Limb (tissue), 2 donors: ENCODE measurements at regions not wholly inside any gene's neighbourhood (a gene's known extent, or its start where the extent isn't known, plus 50 kb on each side); places are given as distances from the start of the nearest gene placed in this dataset.
"Not testable (repeated sequence)": the region's sequence is repeated elsewhere in the genome, so short reads cannot be mapped to it uniquely, and the experiment has no call there.

ENCODE experiments used
- DNase-seq, 2 donors: peaks; one replicate each; pipeline ENCODE4 v3.0.0-alpha.2; 2016; ENCODE audit errors: extremely low spot score in 2 of 2

DNA sequence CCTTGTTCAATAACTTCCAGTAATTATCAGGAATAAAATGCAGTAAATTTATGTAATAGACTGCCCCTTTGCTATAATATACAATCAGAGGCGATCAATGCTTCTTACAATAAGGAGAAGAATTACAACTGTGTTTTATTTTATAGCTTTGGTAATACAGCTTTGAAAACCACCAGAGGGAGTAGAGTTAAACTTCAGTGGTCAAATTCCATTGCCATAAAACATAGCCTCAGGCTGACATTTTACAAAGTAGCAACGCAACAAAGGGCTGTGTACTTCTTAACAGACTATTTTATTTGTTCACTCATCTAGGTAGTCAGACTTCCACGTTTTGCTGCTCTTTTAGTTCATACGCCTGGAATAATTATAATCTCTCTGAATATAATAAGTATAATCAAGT lies 58.5 kb downstream of the TEX13C start:
- no peak for DNase-seq

DNA sequence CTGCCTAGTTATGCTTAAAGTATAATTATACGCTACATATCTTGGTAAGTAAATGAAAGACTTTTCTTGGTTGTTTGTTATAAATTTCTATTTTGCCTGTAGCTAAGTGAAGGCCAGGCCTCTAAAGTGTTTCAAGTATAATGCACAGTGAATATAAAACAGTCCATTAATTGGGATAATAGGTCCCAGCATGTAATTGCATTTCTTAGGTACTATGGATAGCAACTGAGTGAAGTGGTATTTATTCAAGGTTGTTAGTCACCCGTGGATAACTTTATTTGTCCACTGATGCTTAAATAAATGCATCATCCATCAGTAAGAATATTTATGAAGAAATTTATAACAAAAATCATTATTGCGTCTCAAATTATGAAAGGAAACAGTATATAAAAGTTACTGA lies 59.1 kb downstream of the TEX13C start:
- DNase-seq, result no peak

GRCh38 chrX:125382148-125382628 lies 62.5 kb downstream of the TEX13C start:
- no peak for DNase-seq

GRCh38 chrX:125382889-125383288 lies 63.2 kb downstream of the TEX13C start:
- no peak for DNase-seq

DNA sequence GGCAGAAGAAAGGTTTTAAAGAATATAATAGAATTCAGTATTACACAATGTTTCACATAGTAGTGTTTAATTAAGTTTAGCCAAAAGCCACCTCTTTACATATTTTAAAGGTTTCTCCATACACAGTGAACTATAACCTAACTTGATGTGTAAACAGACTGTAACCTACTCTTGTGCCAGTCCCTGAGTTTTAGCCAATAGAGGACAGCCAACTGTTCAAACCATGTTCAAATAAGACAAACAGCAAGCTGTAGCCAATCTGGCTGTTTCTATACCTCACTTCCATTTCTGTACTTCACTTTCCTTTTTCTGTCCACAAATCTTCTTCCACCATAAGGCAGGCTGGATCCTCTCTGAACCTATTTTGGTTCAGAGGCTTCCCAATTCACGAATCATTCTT lies 65.2 kb downstream of the TEX13C start:
- DNase-seq, result no peak

GRCh38 chrX:125387945-125388344 lies 68.3 kb downstream of the TEX13C start:
- no peak for DNase-seq

- no peak for DNase-seq
Measured at GRCh38 chrX:125394449-125394848, 74.8 kb downstream of the TEX13C start.

DNA sequence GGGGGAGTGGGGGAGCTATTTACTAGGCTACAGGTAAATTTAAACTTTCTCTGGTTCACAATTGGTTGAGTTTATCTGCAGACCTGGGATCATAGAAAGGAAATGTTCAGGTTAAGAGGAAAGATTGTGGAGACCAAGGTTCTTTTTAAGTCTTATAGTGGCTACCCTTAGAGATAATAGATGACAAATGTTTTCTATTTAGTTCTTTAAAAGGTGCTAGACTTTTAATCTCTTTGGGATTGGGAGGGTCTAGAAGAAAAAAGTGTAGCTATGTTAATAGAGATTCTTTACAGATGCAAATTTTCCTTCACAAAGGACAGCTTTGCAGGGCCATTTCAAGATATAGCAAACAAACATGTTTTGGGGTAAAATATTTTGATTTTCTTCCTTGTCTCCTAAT lies 76.0 kb downstream of the TEX13C start:
- no peak for DNase-seq

DNA sequence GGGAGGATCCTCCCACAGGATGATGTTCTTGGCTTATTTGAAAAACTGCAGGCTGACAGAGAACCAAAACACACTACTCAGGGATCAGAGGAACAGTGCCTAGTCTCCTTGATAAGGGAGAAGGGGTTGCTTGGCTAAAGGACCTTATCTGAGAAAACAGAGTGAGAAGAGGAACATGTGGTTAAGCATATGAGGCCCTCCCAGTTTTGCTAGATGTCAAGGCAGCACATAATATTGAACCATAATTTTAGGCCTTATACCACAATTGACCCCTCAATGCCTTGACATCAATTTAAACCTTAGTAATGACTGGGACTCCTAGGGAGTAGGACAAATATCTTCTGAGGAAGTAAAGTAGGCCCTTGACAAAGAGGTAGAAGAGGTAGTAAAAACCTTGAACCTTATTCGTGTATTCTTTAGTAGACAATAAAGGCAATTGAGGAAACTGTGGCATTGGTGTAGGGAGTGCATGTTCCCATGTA lies 79.3 kb downstream of the TEX13C start:
- DNase-seq, result no peak

GRCh38 chrX:125402807-125403206 lies 83.1 kb downstream of the TEX13C start:
- no peak for DNase-seq

DNA sequence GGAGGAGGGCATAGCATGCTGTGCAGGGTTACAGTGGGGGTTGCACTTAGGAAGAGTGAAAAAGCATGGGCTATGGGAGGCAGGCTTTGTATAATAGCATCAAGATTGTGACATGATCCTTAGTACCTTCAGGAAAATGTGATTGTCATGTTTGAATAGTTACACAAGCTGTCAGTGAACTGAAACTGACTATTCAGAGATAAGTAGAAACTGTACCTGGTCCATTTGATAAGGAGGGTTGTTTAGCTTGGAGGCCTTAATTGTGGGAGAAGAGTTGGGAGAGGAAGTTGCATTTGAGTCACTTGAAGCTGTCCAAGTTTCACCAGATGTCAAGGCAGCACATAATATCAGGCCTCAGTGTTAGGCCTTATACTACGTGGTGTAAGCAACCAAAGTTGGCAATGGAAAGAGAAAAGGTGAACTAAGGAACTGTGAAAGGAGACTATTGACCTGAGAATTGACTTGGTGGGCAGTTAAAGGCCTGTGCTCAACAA lies 85.0 kb downstream of the TEX13C start:
- DNase-seq, result no peak

DNA sequence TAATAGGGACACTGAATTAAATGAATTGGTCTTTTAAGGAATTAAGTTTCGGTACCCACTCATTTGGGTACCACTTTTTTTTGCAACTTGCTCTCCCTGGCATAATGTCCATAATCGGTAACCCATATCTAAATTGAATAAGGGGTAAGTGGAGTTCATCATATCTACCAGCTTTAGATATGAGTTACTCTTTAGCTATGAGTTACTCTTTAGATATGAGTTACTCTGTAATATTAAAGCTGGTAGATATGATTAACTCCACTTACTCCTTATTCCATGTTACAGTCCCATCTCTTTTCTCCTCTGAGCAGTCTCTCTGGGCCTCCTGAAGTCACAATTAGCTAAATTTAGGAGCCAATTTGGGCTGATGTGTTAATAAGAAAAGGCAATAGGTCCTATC lies 85.7 kb downstream of the TEX13C start:
- DNase-seq, result no peak

DNA sequence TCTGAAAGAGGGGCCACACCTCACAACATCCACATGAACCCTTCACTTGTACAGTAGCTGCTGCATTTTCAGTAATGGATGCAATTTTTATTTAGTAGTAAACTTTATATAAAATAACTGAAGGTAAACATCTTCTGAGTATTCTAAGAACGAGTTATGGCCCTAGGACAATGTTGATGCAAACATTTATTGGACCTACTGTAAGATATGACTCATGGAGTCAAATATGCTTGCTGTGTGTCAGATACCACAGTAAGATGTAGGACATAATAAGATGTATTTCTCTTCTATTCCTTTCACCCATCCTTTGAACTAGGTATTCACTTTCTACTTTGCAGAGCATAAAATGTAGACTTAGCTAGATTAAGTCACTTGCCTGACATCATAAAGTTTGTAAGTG lies 87.6 kb downstream of the TEX13C start:
- no peak for DNase-seq

DNA sequence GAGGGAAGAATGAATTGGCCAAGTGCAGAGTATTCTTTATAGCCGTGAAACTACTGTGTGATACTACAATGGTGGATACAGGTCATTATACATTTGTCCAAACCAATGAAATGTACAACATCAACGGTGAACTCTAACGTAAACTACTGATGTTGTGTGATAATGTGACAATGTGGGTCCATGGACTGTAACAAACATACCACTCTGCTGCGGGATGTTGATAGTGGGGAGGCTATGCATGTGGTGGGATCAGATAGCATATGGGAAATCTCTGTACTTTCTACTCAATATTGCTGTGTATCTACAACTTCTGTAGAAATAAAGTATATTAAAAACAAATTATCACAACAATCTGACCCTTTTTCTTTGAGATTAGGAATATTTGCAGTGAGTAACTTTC lies 101.1 kb downstream of the TEX13C start:
- DNase-seq, result no peak

- no peak for DNase-seq
Measured at GRCh38 chrX:125422986-125423385, 103.3 kb downstream of the TEX13C start.

DNA sequence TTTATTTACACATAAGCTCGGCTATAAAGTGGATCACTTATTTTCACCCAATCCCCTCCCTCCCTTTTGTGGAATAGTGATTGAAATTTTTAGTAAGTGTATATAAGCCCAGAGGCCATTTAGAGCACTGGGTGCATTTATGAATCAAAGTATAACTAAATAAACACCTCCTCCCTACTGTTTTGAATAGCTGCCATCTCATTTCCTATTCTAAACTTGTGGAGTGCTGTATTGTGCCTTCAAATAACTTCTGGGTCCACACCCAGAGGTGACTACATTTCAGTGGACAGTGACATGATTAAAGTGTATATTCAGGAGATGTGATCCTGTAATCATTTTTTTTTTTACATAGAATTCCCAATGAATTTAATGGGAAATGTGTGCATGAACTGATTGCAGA lies 104.9 kb downstream of the TEX13C start:
- no peak for DNase-seq

DNA sequence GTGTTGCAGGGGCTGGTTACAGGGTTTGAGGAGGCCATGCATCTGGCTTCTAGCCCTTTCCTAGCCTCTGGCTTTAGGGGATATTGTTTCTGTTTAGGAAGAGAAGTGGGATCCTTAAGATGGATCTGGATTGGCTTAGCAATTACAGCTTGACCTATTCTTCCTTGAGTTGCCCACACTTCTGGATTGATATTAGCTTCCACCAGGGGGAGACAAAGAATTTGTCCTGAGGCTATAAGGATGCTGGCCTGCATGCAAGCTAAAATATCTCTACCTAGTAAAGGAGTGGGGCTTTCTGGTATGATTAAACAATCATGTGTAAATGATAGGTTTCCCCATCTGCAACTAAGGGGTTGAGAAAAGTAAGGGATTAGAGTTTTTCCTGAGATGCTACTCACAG lies 117.2 kb downstream of the TEX13C start:
- DNase-seq, result no peak

DNA sequence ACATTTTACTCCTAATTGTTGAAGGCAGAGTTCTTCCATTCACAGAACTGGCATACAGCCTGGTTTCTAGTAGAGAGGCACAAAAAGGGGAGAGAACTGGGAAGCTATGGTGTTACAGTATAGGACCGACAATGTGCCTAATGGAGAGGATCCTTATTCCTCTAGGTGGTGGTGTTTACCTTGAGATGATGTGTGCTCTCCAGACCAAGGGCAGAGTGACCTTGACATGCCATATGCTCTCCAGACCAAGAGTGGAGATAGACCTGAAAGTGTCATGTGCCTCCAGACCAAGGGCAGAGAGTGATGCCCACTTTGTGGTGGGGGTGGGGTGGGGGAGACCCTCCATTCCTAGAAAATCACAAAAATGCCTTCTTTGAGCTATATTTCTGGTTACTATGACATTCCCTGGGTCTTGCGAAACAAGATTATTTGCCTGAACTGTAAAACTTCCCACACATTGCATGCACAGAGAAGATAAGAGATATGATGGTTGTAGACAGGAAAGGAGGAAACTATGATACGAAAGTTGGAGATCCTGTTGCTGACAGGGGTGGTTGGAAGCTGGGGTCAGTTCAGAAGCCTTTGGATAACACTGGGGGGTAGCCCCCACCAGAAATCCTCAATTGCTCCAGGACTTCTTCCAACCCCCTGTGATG lies 119.7 kb downstream of the TEX13C start:
- no peak for DNase-seq

GRCh38 chrX:125444659-125445058 lies 125.0 kb downstream of the TEX13C start:
- no peak for DNase-seq

- no peak for DNase-seq
Measured at GRCh38 chrX:125475482-125475881, 155.8 kb downstream of the TEX13C start.

- DNase-seq, result no peak
Measured at GRCh38 chrX:125492439-125492838, 172.8 kb downstream of the TEX13C start.

DNA sequence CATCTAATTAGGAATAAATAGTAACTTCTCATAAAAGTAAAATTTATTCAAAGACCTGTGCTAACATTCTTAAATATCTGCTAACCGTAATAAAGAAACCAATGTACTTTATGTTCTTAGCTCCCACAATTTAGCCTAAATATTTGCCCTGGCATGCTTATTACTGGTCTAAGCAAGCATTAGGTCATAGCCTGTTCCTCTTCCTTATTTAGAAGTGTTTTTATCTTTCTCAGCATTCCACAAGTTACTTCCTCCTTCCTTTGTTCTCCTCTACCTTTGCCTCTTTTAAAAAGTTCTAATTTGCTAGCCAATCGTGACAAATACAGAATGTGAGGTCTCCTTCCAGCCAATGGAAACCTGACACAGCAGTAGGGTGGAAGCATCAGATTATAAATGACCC lies 173.3 kb downstream of the TEX13C start:
- not testable (repeated sequence) for DNase-seq

- DNase-seq, result no peak
Measured at GRCh38 chrX:125497667-125498066, 178.0 kb downstream of the TEX13C start.

DNA sequence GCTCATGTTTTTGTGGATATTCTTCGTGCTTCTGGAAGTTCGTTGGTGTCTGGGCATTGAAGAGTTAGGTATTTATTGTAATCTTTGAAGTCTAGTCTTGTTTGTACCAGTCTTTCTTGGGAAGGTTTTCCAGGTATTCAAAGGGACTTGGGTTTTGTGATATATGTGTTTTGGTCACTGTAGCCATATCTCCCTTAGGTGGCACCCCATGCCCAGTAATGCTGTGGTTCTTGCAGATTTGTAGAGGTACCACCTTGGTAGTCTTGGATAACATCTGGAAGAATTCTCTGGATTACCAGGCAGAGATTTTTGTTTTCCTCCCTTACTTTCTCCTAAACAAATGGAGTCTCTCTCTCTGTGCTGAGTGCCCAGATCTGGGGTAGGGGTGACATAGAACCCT lies 184.1 kb downstream of the TEX13C start:
- no peak for DNase-seq
